Adrenal gland (tissue), 5 donors: ENCODE measurements at regions not wholly inside any gene's neighbourhood (a gene's known extent, or its start where the extent isn't known, plus 50 kb on each side); places are given as distances from the start of the nearest gene placed in this dataset.
"Not testable (repeated sequence)": the region's sequence is repeated elsewhere in the genome, so short reads cannot be mapped to it uniquely, and the experiment has no call there.

Experiments
- CTCF ChIP-seq, 6 experiments: fragments of 450-650 bp in 4 of 6; fragments of 200-600 bp in 2 of 6; sonication (generic) in 1 of 6; IDR thresholded peaks; 1 replicate in 5 of 6; 2 replicates in 1 of 6; pipeline versions ENCODE4 v1.5.1 to v1.8.0; 2016 to 2021; ENCODE audit warnings: antibody characterized with exemption in 6 of 6, mild to moderate bottlenecking in 2 of 6, moderate library complexity in 1 of 6
- POLR2A ChIP-seq, 2 donors: fragments of 450-650 bp; IDR thresholded peaks; one replicate each; pipeline ENCODE4 v1.6.1; 2017; ENCODE audit warnings: antibody characterized with exemption in 2 of 2, mild to moderate bottlenecking in 2 of 2, moderate library complexity in 1 of 2
- donor health status: DM: no; HTN: no; CAD: no.

GRCh38 chr20:29570126-29570525 lies 1687.3 kb upstream of the DEFB115 start:
- not testable (repeated sequence) for TF ChIP-seq CTCF, POLR2A (IDR thresholded peaks at IDR 0.05)
